ENCODE measurements at regions not wholly inside any gene's neighbourhood (a gene's known extent, or its start where the extent isn't known, plus 50 kb on each side); places are given as distances from the start of the nearest gene placed in this dataset.

GRCh38 chr18:62442391-62442790 is 80.4 kb upstream of the ZCCHC2 start:
- Histone ChIP-seq H3K27ac (no peak overlapping the region), H3K4me1 (peaks cover 0 to 11% (median 7%) of the 10 kb centered on the region in 4 donors), H3K9me3 (no peaks in the 10 kb centered on the region), H3K4me3 (no peak overlapping the region), H3K36me3 (no peaks in the 10 kb centered on the region), H3K27me3 (no peaks in the 10 kb centered on the region)
- DNase-seq, result no peak
- WGBS, 2 donors, result 95% methylated on average over 10 of the region's 10 CpGs
- no peak for TF ChIP-seq CTCF (IDR thresholded peaks at IDR 0.05)
- intact Hi-C loops (cut with DNase I), result no loop called here

- TF ChIP-seq CTCF (IDR thresholded peaks at IDR 0.05) (no peak), POLR2A (IDR thresholded peaks at IDR 0.05) (no peak), EP300 (IDR thresholded peaks at IDR 0.05) (no peak), POLR2AphosphoS5 (IDR thresholded peaks at IDR 0.05) (no peak)
- H3K4me3 ChIP-seq, result no peak overlapping the region
- no peaks in the 10 kb centered on the region for H3K27me3 ChIP-seq
- no peaks in the 10 kb centered on the region for H3K36me3 ChIP-seq
- H3K4me1 ChIP-seq, result no peaks in the 10 kb centered on the region
- intact Hi-C loops (cut with DNase I), result no loop called here
- WGBS, 2 donors, result 77 to 79% methylated on average over 4 of the region's 4 CpGs
- DNase-seq, result no peak
- no peak overlapping the region for H3K27ac ChIP-seq
- no peaks in the 10 kb centered on the region for H3K9me3 ChIP-seq
These were observed 77.4 kb upstream of the ZCCHC2 start for GRCh38 chr18:62445386-62445917.

- Histone ChIP-seq H3K4me1 (no peaks in the 10 kb centered on the region), H3K36me3 (no peaks in the 10 kb centered on the region), H3K27ac (no peak overlapping the region), H3K4me3 (no peak overlapping the region), H3K27me3 (no peaks in the 10 kb centered on the region), H3K9me3 (no peaks in the 10 kb centered on the region)
- intact Hi-C loops (cut with DNase I), result no loop called here
- DNase-seq, result no peak
- 86 to 89% methylated on average over 2 of the region's 2 CpGs for WGBS, 2 donors
- TF ChIP-seq POLR2AphosphoS5 (IDR thresholded peaks at IDR 0.05) (no peak), POLR2A (IDR thresholded peaks at IDR 0.05) (no peak), CTCF (IDR thresholded peaks at IDR 0.05) (no peak), EP300 (IDR thresholded peaks at IDR 0.05) (no peak)
These were observed 76.3 kb upstream of the ZCCHC2 start for GRCh38 chr18:62446511-62446910.

- Histone ChIP-seq H3K36me3 (no peaks in the 10 kb centered on the region), H3K9me3 (no peaks in the 10 kb centered on the region), H3K4me3 (no peak overlapping the region), H3K4me1 (no peaks in the 10 kb centered on the region), H3K27ac (no peak overlapping the region), H3K27me3 (no peaks in the 10 kb centered on the region)
- intact Hi-C loops (cut with DNase I), result no loop called here
- 70 to 83% methylated on average over 2 of the region's 2 CpGs for WGBS, 2 donors
- DNase-seq, result no peak
- TF ChIP-seq POLR2AphosphoS5 (IDR thresholded peaks at IDR 0.05) (no peak), CTCF (IDR thresholded peaks at IDR 0.05) (no peak), EP300 (IDR thresholded peaks at IDR 0.05) (no peak), POLR2A (IDR thresholded peaks at IDR 0.05) (no peak)
These were observed 75.2 kb upstream of the ZCCHC2 start for GRCh38 chr18:62447652-62448051.

GRCh38 chr18:62448426-62448825 is 74.4 kb upstream of the ZCCHC2 start:
- Histone ChIP-seq H3K4me1 (no peaks in the 10 kb centered on the region), H3K27ac (no peak overlapping the region), H3K27me3 (no peaks in the 10 kb centered on the region), H3K9me3 (no peaks in the 10 kb centered on the region), H3K4me3 (no peak overlapping the region), H3K36me3 (no peaks in the 10 kb centered on the region)
- 76 to 82% methylated on average over 6 of the region's 6 CpGs for WGBS, 2 donors
- DNase-seq, result no peak
- no peak for TF ChIP-seq POLR2A (IDR thresholded peaks at IDR 0.05)
- no peak for TF ChIP-seq EP300 (IDR thresholded peaks at IDR 0.05)
- no peak for TF ChIP-seq POLR2AphosphoS5 (IDR thresholded peaks at IDR 0.05)
- no peak for TF ChIP-seq CTCF (IDR thresholded peaks at IDR 0.05)
- intact Hi-C loops (cut with DNase I), result no loop called here

Data from sigmoid colon (tissue), 6 donors.